ENCODE measurements at regions not wholly inside any gene's neighbourhood (a gene's known extent, or its start where the extent isn't known, plus 50 kb on each side); places are given as distances from the start of the nearest gene placed in this dataset.

DNA sequence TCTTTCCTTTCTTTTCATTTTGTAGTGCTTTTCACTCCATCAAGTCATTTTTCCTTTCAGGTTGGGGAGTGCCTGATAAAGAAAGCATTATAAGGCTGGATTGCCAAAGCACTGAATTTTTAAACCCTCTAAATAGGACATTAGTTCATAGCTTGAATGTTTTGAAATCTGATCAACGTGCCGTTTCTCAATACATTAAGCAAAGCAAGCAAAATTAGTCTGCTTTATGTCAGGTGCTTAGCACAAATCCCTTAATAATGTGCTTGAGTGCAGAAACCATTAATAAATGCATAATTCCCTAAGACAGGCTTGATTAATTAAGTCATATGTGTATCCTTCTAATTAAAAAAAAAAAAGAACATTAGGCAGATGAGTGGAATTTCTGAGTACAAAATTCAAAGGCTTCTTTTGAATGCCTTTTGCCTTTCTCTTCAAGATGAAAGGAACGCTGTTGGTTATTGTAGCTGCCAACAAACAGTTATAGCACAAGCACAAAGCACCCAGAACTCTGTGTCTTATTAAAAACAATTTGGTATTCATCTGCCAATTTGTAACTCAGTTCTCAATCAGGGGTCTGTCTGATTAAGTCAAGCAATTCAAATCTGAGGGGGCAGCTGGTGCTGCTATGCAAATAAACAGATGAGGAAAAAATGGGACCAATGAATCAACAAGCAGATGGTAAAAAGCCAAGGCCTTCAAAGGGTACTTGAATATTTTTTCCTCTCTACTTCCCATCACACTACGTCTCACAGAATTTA lies 233.7 kb downstream of the TLE1 start:
- TF ChIP-seq, protein P1, sequence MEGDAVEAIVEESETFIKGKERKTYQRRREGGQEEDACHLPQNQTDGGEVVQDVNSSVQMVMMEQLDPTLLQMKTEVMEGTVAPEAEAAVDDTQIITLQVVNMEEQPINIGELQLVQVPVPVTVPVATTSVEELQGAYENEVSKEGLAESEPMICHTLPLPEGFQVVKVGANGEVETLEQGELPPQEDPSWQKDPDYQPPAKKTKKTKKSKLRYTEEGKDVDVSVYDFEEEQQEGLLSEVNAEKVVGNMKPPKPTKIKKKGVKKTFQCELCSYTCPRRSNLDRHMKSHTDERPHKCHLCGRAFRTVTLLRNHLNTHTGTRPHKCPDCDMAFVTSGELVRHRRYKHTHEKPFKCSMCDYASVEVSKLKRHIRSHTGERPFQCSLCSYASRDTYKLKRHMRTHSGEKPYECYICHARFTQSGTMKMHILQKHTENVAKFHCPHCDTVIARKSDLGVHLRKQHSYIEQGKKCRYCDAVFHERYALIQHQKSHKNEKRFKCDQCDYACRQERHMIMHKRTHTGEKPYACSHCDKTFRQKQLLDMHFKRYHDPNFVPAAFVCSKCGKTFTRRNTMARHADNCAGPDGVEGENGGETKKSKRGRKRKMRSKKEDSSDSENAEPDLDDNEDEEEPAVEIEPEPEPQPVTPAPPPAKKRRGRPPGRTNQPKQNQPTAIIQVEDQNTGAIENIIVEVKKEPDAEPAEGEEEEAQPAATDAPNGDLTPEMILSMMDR (IDR thresholded peaks at IDR 0.05; ENCODE audit: insufficient read depth, low read length, poor library complexity, severe bottlenecking) = no peak
- no peak for DNase-seq (ENCODE audit: low read depth)
- no peaks in the 10 kb centered on the region for H3K27me3 ChIP-seq (ENCODE audit: control insufficient read depth, insufficient read depth, low read length)

GRCh38 chr9:81445331-81445921 lies 243.9 kb downstream of the TLE1 start:
- Histone ChIP-seq H3K36me3 (ENCODE audit: control insufficient read depth, insufficient read depth, low read length) (no peaks in the 10 kb centered on the region), H3K4me3 (ENCODE audit: low read depth, low read length) (no peak overlapping the region), H3K27me3 (ENCODE audit: control insufficient read depth, insufficient read depth, low read length) (no peaks in the 10 kb centered on the region)
- TF ChIP-seq, protein P1 (IDR thresholded peaks at IDR 0.05; ENCODE audit: insufficient read depth, low read length, poor library complexity, severe bottlenecking) = no peak
- DNase-seq (ENCODE audit: low read depth) = no peak

More for the DNA sequence above, 233.7 kb downstream of the TLE1 start:
- Histone ChIP-seq H3K4me3 (ENCODE audit: low read depth, low read length) (no peak overlapping the region), H3K36me3 (ENCODE audit: control insufficient read depth, insufficient read depth, low read length) (no peaks in the 10 kb centered on the region)

DNA sequence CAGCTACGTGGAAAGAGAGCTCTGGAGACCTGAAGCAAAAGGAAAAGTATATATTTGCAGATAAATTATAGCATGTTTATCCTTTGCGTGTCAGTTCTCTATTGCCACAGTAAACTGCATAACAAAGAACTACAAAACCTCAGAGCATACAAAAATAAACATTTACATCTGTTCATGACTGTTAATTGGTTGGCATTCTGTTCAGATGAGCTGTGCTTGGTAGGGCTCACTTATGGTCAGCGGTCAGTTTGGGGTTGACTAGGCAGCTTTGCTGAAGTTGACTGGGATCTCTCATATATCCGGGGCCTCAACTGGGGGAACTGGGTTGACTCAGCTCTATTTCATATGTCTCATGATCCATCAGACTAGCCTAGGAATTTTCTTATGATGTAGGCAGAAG lies 257.7 kb downstream of the TLE1 start:
- no peaks in the 10 kb centered on the region for H3K36me3 ChIP-seq (ENCODE audit: control insufficient read depth, insufficient read depth, low read length)
- no peak for DNase-seq (ENCODE audit: low read depth)
- H3K27me3 ChIP-seq (ENCODE audit: control insufficient read depth, insufficient read depth, low read length) = no peaks in the 10 kb centered on the region
- no peak overlapping the region for H3K4me3 ChIP-seq (ENCODE audit: low read depth, low read length)
- TF ChIP-seq, protein P1 (IDR thresholded peaks at IDR 0.05; ENCODE audit: insufficient read depth, low read length, poor library complexity, severe bottlenecking) = no peak

GRCh38 chr9:81430727-81431126 lies 258.6 kb downstream of the TLE1 start:
- no peaks in the 10 kb centered on the region for H3K36me3 ChIP-seq (ENCODE audit: control insufficient read depth, insufficient read depth, low read length)
- TF ChIP-seq, protein P1 (IDR thresholded peaks at IDR 0.05; ENCODE audit: insufficient read depth, low read length, poor library complexity, severe bottlenecking) = no peak
- no peak overlapping the region for H3K4me3 ChIP-seq (ENCODE audit: low read depth, low read length)
- DNase-seq (ENCODE audit: low read depth) = no peak
- no peaks in the 10 kb centered on the region for H3K27me3 ChIP-seq (ENCODE audit: control insufficient read depth, insufficient read depth, low read length)

DNA sequence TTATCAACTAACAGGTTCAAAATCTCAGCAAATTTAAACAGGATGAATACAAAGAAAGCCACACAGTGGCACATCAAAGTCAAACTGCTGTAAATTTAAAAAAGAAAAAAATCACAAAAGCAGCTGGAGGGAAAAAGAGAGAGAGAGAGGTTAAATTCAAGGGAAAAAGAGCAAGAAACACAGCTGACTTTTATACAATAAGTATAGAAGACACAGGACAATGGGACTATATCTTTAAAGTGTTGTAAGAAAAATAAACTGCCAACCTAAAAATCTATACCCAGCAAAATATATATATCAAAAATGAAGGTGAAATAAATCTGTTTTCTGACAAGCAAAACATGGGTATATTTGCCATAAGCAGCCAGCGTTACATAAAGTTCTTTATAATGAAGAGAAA lies 261.5 kb downstream of the TLE1 start:
- no peaks in the 10 kb centered on the region for H3K36me3 ChIP-seq (ENCODE audit: control insufficient read depth, insufficient read depth, low read length)
- H3K27me3 ChIP-seq (ENCODE audit: control insufficient read depth, insufficient read depth, low read length) = no peaks in the 10 kb centered on the region
- no peak overlapping the region for H3K4me3 ChIP-seq (ENCODE audit: low read depth, low read length)
- DNase-seq (ENCODE audit: low read depth) = no peak
- TF ChIP-seq, protein P1 (IDR thresholded peaks at IDR 0.05; ENCODE audit: insufficient read depth, low read length, poor library complexity, severe bottlenecking) = no peak

Measured in kidney epithelial cell (primary cell).